ENCODE measurements at regions not wholly inside any gene's neighbourhood (a gene's known extent, or its start where the extent isn't known, plus 50 kb on each side); places are given as distances from the start of the nearest gene placed in this dataset.
A peak's percentile ranks its signal among the peaks of the same experiment; 100 is the strongest.
"Not testable (repeated sequence)": the region's sequence is repeated elsewhere in the genome, so short reads cannot be mapped to it uniquely, and the experiment has no call there.

DNA sequence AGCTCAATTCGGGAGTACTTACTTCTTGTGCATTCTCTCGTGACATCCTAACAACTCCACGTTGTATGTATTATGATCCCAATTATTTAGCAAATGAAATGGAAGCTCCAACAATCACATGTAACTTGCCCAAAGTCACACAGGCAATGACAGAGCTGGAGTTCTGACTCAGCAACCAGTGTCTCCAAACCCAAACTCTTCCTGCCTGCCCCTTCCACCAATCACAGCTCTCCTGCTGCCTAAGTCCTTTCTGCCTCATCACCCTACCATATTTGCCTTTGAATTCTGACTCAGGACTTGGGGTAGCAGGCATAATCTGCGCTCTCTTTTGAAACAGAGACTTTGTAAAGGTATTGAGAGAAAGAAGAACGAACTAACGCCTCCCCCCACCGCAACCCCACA is 245.2 kb upstream of the MAF start:
- peak; percentile 18 for DNase-seq

DNA sequence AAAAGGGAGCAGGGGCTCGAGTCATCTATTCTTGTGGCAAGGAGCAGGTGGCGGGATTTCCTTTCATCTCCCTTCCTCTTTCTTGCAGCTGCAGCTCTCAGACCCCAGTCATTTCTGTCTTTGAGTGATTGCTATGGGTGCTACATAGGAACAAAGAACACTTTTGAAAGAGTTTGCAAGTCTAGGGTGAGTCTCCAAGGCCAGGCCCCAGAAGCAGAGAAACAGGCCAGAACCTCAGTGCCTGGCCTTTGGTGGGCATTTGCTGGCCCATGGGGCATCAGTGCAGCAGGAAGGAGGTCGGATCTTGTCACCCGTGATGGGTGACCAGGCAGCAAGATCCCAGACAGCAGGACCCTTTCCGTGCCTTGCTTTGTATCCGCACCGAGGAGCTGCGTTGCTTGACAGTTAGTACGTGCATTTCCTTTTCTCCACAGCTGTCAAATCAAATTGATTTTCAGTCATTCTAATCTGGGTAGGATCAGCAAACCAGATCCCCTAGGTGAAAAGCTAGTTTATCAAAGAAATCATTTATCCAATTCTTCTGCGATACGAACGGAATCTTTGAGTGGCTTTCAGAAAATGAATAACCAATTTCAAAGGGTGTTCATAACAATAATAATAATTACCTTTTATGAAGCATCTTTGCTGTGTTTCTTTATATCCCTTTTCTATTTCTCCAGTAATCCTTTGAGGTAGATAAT is 244.6 kb upstream of the MAF start:
- DNase-seq = peak; percentile 66

DNA sequence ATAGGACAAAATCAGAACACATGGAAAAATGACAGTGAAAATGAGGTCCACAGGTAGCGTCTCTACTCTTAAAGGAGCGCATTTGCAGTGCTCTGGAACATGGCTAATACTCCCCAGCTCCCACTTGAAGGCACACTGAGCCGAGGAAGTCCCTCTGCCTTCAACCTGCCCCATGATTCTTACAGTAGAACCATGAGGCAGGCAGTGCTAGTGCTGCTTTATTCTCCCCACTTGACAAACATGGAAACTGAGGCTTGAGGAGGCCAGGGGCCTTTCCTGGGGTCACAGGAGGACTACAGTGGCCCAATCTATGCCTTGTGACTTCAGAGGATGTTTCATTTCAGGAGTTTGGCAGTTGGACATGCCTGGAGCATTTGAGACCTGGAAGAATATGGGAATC is 244.1 kb upstream of the MAF start:
- DNase-seq = no peak

DNA sequence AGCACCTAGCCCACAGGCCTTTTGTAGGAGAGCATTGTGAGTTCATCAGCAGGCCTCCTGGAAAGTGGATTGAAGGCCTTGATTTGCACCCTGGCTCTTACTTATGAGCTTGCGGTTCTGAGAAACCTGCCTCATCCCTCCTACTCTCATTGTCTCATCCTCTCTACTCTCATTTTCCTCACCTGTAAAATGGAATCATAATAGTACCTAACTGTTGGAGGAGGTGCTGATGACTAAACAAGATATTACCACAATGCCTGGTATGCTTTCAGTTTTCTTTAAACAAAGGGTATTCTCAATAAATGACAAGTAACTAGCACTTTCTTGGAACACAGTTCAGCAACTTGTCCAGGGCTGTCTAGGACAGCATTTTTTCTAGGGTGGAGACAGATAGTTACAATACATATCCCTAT is 243.1 kb upstream of the MAF start:
- DNase-seq = no peak

DNA sequence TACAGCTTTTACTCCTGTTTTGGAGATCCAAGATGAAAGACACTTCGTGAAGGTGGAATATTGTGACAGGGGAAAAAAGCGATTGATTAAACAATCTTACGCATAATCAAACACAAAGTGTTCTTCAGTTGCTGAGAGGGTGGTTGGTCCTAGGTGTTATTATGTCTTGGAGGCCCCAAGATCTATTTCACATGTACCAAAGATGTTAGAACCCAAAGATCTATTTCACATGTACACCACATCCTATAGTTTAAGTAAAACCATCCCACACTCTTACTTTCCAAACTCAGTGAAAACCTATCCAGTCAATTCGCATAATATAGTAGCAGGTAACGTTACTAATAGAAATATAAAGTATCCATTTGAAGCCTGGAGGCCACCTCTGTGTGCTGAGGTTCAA is 242.6 kb upstream of the MAF start:
- DNase-seq = no peak

DNA sequence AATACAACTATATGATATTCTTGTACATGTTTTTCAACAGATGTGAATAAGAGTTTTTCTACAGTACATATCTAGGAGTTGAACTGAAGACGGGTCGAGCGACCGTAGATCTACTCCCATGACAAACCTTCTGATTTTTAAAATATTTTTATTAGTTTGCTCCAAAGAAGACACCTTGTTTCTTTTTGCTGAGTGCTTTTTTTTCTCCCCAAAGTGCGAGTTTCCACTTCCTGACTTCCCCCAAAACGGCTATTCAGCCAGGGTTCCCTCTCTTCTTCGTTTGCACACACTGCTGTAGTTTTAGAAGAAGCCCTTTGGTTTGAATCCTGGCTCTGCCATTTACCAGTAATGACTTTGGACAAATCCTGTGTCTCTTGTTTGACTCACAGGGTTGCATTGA is 241.7 kb upstream of the MAF start:
- DNase-seq = no peak

DNA sequence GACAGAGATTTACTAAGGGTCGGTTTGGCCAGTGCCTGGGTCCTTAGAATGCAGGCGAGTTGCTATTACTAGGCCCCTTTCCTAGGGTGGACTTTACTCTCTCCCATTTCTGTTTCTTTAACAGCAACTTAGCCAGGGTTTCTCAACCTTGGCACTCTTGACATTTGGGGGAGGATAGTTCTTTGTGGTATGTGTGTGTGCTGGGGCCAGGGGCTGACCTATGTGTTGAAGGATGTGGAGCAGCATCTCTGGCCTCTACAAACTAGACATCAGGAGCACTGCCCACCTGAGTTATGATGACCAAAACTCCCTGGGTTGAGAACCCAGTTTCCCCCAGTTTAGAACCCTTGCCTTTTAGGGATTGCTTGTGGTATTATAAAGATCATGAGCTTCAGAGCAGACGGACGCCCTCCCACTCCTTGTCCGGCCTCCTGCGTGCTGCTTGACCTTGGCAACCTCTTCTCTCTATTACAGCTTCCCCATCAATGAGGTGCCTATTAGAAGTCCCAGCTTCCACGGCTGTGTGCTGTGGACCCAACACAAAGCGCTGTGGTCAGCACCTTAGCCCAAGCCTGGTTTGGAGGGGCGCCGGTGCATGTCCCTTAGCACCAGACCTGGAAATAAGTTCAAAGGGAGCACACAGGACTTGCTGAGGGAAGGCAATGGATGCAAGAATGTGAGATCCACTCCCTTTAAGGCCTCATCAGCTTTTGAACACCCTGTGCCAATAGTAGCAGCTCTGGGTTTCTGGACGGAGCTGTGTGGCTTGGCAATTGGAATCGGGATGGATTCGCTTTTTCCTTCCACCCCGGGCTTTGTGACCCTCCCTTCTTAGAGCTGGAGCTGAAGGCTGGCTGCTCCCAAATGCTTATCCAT is 239.2 kb upstream of the MAF start:
- DNase-seq = no peak

DNA sequence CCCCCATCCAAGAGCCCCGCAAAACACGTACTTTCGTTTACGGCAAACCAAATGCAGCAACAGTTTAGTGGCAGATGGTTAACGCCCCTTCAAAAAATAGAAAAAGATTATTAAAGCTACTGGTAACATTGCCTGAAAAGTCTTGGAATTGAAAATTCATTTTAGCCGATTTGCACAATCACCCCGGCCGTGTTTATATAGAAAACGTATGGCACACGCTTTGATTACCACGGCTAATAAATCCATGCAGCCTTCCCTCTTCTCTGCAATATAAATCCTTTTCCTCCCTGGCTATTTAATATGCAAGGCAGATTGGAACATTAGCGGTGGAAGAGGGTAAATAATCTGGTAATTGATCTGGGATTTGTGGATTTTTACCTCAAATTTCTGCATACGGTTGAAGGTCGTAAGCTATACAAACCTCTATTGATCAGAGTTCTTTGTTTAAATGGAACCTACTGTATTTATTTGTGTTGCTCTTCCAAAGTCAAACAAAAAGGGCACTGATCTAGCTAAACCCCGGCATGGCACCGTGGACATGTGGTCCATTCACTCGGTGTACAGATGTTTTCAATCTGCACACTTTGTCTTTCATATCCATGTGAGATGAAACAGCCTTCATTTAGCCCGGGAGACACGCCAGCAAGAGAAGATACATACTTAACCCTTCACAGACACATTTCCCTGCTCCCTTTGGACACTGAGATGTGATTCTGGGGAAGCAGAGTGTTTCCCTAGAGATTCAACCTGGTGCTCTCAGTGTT is 238.1 kb upstream of the MAF start:
- no peak for DNase-seq

DNA sequence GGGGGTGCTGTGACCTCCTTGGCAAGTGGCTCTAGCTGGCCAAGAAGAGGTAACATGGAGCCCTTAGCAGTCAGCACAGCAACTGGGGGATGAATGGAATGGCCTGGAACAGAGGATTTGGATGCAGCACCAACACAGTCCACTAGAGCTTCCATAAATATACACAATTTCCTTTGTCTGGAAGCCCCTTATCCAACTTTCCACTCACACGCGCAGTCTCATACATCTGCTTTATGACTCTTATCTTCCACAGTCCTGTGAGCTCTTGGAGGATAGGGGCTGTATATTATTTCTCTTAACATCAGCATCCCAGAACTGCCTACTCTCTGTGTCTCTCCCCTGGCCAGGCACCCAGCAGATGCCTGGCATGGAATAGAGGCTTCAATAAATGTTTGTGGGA is 235.6 kb upstream of the MAF start:
- no peak for DNase-seq

DNA sequence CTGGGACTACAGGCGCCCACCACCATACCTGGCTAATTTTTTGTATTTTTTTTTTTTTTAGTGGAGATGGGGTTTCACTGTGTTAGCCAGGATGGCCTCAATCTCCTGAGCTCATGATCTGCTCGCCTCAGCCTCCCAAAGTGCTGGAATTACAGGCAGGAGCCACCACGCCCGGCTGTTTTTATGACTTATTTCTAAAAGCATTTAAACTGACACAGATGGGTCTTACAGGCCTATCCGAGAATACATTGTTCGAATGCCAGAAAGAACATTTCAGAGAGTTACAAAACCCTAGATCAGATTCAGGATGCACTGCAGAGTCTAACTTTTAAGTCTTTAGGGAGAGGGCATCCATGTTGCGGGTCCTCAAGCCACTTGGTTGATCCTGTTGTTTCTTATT is 234.7 kb upstream of the MAF start:
- DNase-seq = no peak

DNA sequence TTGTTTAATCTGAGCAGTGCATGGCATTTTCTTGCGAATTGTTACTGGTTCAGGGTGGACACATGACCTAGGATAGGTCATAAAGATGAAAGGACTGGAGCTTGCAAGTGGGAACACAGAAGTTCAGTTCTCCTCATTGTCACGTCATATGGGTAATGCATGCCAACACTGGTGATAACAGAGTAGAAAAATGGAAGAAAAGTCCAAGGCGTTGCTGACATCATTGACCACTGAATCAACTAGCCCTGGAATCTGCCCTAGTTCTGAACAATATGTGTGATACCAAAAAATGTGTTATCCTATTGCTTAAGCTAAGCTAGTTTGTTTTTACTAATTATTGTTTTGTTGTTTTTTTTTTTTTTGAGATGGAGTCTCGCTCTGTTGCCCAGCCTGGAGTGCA is 234.2 kb upstream of the MAF start:
- no peak for DNase-seq

DNA sequence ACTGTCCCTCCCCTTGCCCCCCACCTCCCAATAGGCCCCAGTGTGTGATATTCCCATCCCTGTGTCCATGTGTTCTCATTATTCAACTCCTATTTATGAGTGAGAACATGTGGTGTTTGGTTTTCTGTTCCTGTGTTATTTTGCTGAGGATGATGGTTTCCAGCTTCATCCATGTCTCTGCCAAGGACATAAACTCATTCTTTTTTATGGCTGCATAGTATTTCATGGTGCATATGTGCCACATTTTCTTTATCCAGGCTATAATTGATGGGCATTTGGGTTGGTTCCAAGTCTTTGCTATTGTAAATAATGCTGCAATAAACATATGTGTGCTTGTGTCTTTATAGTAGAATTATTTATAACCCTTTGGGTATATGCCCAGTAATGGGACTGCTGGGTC is 233.5 kb upstream of the MAF start:
- DNase-seq = not testable (repeated sequence)

DNA sequence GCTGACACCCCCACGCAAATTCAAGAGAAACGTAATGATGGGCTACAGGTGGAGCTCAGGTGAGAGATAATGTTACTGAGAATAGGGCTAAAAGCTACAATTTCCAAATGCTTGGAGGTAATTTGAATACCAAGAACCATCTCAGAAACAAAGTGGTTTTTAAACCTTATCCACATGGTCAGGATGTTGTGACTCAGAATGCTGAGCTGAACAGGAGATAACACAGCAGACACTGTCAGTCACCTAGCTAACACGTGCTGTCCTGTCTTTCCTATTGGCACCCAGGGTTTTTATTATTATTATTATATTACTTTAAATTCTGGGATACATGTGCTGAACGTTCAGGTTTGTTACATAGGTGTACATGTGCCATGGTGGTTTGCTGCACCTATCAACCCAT is 233.0 kb upstream of the MAF start:
- DNase-seq = no peak

DNA sequence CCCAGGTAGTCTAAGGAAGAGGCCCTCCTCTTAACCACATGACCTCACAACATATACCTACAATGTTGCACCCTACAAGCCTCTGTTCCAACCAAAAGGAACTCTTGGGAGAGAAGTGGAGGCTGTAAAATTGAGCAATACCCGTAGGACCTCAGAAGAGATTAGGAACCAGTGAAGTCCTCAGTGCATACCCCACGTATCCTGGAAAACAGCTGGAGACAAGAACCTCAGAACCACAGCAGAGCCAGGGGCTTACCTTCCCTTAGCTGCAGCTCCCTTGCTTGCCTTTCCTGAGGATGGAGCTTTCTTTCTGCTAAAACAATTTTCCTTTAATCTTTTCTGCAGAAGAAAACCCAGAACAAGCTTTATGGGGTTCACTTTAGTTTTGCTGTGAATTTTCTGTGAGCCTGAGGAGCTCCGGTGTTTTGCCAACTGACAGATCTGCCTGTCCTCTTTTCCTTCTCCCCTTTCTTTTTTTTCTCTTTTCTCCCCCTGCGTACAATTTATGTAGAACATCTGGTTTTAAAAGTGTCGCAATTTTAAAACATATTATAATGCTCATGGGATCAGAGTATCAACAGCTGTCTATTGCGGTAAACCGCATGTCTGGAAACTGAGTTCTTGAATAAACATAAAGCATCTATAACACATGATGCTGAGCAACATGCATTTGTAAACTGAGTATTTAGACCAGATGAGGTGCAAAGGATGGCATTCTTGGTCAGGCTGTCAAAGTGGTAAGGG is 226.4 kb upstream of the MAF start:
- DNase-seq = no peak

DNA sequence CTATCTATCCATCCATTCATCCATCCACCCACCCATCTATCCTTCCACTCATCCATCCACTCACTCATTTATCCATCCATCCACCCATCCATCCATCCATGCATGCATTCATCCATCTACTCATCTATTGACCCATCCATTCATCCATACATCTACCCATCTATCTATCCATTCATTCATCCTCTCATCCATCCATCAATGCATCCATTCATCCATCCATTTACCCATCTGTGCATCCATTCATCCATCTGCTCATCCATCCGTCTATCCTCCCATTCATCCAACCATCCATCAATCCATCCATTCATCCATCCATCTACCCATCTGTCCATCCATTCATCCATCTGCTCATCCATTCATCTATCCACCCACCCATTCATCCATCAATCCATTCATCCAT is 224.5 kb upstream of the MAF start:
- no peak for DNase-seq

DNA sequence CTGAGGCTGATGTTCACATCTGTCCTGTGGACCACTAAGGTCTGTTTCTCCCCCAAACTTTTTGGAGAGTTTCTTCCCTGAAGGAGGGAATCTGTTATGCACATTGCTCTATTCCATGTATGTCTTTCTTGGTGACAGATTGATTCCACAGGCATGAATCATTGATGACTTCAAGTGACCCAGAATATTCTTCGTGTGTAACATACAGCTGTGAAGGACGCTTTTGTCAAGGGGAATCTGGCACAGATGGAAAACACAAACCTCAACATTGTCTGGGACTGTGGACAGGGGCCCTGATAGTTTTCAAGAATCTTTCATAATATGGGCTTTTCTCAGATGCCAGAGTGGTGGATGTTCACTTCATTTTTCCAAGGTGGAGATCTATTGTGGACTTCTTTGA is 223.1 kb upstream of the MAF start:
- no peak for DNase-seq

DNA sequence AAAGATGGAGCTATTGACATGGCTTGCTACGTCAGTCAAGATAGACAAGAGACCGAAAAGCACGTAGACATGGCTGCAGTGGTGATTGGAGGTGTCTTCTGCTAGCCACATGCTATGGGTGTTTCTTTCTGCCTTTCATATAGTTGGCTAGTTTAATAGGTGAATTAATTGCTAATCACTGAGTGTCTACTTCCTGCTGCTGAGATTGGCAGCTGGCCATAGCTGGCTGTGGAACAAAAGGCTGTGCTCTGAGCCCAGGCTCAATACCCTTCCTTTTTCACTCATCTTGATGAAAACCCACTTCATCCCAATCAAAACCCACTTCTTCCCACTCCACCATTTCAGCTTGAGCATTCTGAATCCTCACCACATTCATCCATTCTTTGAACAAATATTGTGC is 221.4 kb upstream of the MAF start:
- DNase-seq = no peak

DNA sequence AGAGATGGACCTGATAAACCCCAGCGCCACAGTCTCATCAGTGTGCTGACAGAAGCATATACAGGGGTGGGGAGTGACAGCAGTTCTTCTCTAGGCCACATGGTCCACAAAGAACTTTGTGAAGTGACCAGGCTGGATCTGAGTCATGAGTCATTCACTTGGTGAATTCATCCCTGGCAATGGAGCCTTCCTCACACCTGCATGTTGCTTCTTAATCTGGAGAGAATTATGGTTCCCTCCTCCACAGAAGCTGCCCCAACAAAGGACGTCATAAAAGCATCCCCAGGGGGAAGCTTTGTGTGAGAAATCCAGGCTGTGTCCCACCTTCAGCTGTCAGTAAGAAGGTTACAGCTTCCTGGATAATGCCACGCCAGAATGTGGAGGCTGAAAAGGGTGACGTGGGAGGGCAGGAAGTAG is 215.6 kb upstream of the MAF start:
- DNase-seq = no peak

DNA sequence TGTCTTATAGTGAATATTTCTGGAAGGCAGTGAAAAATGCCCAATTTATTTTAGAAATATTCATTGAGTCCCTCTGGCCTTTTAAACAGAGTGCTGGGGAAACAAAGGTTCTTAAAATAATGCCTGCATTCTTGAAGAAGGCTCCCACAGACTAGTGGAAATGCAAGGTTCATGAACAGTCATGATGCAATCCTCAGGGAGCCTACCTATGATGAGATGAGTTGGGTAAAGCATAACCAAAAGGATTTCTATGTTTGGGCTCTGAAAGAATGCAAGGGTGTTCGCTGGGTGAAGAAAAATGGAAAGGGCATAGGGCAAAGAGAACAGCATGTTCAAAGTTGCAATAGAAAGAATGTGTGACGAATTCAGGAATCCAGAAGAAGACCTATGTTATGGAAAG is 214.5 kb upstream of the MAF start:
- DNase-seq = no peak

DNA sequence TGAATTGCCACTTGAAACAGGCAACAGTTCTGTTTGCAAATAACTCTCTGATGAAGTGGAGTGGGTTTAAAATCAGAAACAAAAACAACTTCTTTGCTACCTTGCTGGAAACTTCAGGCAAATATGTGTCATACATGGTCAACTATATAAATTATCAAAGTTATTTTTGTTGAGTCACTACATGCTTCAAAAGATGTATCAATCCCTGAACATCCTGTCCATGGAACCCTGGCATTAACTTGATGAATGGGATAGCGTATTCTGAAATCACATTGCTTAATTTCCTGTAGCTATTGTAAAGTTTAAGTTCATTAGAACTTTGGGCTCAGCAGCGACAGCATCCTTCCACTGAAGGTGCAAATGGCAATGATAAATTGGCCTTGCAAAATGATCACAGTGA is 213.6 kb upstream of the MAF start:
- DNase-seq = no peak

DNA sequence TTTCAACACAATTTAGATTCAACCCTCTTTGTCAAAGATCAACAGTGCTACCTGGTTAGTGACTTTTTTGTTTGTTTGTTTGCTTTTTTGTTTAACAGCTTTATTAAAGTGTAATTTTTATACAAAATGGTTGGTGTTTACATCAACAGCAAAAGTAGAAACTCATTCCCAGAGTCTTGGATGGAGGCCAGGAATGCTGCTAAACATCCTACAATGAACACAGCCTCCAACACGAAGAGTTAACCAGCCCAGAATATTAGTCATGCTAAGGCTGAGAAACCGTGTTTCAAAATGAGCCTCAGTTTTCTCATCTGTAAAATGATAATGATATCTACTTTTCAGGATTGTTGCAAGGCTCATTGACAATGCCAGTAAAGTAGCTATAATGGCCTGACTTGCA is 211.0 kb upstream of the MAF start:
- DNase-seq = no peak

DNA sequence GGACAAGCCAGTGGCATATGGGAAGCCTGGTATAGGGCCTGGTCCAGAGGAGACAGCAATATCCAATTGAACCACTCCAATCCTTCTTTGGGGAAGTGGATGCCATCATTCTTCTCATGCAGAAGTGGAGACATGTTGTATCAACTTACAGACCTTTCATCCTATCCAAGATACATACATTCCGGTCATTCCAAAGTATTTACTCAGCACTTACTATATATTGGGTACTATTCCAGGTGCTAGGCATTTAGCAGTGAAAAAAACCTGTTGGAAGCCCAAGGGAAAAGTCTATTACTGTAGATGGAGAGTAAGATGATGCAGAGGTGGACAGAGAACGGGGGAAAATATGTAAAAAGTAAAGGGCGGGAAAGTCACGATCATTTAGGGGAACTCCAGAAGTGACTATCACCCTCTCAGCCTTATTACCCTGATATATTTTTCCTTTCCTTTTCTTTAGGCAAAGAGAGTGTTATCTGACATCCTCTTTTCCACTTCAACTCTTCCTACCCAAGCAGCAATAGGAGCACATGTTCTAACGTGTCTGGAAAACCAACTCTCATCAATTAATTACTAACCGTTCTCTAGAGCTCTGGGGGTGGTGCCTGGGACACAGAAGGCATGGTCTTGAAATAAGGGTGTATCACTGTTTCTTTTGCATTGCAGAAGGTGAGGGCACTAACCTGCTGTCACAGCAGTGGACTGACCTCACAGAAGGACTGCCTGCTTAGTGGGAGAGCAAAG is 210.1 kb upstream of the MAF start:
- DNase-seq = no peak

Measured in MV-4-11 (cell line).